RPMI8226 (cell line): ENCODE measurements at regions not wholly inside any gene's neighbourhood (a gene's known extent, or its start where the extent isn't known, plus 50 kb on each side); places are given as distances from the start of the nearest gene placed in this dataset.

Experiments
- DNase-seq: peaks from one replicate; pipeline ENCODE4 v3.0.0-alpha.2; 2015

DNA sequence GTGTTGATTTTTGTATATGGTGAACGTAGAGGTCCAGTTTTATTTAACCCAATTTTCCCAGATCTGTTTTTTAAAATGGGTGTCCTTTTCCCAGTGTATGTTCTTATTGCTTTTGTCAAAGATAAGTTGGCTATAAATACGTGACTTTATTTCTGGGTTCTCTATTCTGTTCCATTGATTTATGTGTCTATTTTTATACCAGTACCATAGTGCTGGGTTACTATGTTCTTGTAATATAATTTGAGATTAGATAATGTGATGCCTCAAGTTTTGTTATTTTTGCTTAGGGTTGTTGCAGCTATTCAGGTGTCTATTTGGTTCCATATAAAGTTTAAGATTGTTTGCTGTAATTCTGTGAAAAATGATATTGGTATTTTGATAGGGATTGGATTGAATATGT lies 749.1 kb upstream of the GRIA3 start:
- no peak for DNase-seq

DNA sequence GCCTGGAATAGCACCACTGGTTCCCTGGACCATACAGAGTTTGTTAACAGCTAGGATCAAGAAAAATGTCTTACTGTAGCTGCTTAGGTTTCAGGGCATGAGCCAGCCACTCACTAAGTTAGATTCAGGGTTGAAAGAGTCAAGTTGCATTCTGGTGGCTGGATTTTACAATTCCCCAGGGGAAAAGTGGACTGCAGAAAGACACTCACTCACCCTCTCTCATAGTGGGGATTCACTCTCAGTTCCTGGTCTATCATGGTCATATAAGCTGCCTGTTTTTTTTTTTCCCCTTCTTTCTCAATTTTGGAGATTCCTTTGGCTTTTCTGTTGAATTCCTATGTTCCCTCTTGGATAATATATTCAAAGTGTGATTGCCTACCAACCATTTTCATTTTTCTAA lies 744.2 kb upstream of the GRIA3 start:
- no peak for DNase-seq

DNA sequence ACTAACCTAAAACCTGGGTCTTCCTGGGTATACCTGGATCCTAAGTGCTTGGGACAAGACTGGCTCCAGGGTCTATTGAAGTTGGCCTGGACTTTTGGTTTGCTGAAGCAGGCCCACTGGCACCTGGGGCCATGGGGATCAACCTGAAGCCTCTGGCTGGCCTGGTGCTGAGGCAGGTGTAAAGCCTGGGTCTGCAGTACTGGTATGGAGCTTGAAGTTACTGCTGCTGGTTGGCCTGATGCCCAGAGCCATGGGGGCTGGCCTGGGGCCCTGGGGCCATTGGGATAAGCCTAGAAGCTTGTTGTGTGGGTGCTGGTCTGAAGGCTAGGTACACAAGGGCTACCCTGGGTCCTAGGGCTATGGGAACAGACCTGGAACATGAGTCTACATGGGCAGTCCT lies 743.2 kb upstream of the GRIA3 start:
- DNase-seq = no peak

DNA sequence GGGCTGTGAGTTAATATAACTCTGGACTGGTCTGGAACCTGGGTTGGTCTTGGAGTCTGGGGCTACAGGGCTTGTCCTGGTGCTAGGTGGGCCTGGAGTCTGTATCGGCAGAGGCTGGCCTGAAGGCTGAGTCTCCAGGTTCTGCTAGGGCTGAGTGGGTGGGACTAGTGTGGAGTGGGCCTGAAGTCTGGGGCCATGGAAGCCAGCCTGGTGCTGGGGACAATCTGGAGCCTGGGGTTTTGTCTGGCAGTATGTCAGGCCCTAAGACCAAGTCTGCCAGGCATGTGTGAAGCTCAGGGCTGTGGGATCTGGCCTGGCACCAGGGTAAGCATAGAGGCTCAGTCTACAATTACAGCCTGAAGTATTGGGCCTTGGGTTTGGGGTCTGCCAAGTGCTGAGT lies 742.6 kb upstream of the GRIA3 start:
- no peak for DNase-seq

DNA sequence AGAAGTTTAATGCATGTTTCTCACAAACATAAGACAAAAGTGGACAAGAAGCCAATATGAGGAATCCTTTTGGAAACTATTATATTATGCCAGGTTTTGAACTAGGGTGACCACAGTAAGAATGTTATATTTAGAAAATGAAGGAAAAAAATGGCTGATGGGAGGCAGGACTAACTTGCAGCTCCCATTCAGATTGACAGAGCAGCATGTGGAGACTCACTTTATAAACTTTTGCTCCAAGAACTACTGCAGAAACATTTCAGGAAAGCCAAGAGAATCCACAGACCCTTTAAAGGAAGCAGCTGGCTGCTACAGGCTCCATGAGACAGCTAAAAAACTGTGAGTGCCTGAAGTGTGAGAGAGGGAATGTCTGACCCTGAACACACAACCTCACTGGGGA lies 738.6 kb upstream of the GRIA3 start:
- DNase-seq = no peak

DNA sequence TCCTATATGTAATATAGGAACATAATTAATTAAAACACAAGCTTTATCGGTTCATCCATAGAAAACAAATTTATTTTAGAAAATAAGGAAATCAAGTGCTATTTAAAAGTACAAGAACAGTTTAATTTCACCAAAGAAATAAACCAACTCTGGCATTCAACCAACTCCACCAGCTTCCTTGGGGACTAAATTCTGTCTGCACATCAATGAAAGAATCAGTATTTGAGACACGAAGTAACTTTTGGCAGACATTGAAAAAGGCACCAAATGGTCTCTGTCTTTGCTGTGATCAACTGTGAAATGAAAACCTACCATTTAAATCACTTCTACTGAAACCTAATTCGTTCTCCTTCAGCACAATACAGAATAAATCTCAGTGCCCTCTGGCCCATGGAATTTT lies 719.7 kb upstream of the GRIA3 start:
- no peak for DNase-seq

DNA sequence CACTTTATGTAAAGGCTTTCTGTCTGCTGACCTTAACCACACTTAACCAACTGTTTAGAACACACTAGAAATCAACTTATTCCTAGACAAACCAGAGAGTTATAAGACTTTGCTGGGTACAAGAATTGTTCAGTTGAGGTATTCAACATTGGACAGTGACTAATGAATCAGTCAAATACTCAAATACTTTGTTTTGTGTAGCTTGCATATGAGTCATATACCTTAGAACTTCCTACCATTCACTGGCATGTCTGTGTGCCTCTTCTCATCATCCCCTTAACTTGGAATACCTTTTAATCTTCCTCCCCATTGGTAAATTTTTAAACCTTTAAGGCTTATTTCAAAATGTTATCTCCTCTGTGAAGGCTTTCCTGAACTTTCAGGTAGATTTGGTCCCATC lies 708.8 kb upstream of the GRIA3 start:
- DNase-seq = no peak

DNA sequence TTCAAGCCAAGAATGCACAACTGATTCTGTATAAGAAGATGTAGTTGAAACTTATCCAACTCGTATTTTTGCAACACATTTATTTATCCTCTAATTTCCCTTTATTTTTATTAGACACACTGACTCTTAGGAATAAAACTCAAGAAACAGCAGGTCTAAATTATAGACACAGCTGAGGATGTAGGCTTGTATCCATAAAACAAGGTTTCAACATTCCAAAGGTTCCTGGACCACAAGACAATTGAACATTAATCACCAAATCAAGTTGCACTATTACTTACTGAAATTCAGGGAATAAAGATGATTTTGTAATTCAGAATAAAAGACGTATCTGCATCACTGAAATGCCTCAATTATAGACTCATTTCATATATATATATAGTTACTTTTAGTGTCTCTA lies 683.5 kb upstream of the GRIA3 start:
- no peak for DNase-seq

DNA sequence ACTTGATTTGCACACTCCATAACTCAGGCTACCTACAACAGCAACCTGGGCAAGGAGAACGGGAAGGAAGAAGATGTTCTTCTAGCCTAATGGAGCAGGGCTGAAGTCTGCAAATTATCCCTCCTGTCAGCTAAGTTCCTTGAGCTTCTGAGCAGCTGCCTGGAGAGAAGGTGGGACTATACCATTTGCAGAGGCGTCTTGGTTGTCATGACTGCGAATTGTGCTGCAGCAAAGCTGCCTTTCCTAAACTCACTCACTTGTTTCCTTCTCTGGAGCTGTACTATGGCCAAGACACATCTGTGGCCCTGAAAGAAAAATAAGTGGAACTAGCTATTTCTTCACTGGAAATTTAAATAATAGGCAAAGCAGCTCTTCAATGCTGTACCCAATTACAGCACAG lies 682.4 kb upstream of the GRIA3 start:
- no peak for DNase-seq

DNA sequence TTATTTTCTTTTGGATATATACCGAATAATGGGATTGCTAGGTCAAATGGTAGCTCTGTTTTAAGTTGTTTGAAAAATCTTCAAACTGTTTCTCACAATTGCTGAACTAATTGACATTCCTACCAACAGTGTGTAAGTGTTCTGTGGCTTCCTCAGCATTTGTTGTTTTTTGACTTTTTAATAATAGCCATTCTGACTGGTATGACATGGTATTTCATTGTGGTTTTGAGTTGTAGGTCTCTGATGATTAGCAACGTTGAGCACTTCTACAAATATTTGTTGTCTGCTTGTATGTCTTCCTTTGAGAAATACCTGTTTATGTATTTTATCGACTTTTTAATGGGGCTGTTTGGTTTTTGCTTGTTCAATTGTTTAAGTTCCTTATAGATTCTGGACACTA lies 680.1 kb upstream of the GRIA3 start:
- DNase-seq = no peak

DNA sequence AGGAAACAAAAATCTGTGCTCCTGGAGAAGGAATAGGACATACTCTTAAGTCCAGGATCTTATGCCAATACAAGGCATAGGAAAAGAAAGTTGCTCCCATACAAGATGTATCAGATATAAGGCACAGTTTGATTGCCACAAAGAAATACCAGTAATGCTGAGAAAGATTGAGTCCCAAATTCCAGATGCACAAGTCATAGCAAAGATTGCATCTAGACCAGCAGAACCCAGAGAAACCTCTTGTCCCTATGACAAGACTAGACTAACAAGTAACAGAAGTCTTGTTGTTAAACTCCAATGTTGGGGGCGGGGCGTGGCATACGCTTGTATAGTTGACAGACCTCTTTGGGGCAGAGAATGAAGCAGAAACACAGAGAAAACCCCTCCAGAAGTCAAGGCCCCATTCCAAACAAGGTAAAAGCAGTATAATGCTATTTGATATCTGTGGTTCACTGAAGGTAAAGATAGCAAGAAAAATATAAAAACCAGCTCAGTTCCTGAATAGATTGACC lies 671.5 kb upstream of the GRIA3 start:
- no peak for DNase-seq

DNA sequence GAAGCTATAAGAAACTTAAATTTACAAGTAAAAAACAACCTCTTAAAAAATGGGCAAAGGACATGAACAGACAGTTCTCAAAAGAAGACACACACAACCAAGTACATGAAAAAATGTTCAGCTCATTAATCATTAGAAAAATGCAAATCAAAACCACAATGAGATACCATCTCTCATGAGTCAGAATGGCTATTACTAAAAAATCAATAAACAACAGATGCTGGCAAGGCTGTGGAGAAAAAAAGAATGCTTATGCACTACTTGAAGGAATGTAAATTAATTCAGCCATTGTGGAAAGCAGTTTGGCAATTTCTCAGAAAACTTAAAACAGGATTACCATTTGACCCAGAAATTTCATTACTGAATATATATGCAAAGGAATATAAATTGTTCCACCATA lies 666.3 kb upstream of the GRIA3 start:
- DNase-seq = no peak

DNA sequence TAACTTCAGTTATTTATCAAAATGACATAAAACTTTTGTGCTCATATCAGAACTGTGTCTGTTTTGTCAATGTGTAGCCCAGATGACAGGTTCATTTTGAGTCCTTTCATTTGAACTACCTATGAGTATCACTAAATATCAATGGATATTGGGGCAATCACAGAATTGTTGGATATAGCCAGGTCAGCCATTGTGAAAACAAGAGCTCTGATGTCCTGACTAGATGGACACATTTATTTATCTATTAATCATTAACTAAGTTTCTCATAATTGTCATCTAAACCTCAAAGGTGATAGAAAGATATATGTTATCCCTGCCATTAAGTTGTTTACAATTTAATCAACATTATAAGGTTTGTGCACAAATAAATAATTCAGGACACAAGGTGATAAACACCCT lies 638.3 kb upstream of the GRIA3 start:
- no peak for DNase-seq

DNA sequence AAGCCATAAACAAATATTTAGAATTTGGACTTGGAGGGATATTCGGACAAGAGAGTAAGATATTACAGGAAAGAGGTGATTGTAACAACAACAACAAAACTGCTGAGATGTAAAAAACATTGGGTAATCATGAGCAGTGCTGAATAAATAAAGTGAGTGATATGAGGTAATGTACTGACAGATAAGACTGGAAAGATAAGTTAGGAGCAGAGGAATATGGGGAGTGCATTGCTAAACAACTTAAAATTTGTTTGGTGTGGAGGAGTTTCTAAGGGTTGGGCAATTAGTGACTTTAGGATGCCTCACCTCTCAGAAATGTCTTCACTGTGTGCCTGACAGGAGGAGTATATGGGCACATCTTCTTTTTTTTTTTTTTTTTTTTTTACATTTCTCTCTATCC lies 637.8 kb upstream of the GRIA3 start:
- DNase-seq = no peak

DNA sequence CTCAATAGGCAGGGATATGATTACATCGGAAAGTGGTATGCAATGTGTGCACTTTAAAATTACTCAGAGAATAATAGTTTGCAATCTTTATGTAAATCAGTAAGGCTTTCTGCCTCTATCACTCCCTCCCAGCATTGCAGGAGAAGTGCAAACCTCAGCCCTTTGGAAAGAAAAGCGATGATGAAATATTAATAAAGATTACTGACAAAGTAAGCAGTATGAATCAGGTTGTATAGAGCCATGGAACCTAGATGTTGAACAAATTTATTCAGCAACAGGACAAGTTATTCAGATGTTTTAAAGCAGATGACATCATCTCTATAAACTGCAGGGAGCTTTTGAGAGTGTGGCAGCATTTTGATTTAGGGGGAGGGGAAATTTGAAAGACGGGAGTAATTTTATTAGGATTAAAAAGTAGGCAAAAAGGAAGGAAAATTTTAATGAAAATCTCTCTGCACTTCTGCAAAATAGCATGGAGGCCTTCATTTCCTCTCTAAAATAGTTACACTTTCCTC lies 631.7 kb upstream of the GRIA3 start:
- no peak for DNase-seq

DNA sequence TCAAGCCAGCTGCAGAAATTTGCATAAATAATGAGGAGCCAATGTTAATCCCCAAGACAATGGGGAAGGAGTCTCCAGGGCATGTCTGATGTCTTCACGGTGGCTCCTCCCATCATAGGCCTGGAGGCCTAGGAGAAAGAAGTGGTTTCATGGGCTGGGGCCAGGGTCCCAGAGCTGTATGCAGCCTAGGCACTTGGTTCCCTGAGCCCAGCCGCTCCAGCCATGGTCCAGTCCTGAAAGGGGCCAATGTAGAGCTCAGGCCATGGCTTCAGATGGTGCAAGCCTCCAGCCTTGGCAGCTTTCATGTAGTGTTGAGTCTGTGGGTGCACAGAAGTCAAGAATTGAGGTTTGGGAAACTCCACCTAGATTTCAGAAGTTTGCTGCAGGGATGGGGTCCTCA lies 628.2 kb upstream of the GRIA3 start:
- DNase-seq = no peak

DNA sequence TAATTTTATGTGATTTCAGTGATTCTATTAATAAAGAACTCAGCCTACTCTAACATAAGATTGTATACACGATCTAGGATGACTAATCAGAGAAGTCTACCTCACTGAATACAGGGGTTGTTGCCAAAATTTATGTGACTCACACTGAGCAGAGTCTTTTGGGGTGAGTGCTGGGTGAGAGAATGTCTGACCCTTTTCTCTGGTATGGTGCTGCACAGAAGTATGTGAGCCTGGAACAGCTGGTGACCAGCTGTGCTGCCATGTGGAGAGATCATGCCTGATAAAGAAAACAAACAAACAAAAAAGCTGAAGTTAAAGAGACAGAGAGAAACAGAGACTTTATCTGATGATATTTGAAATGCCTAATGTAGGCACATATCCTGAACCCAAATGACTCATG lies 618.1 kb upstream of the GRIA3 start:
- no peak for DNase-seq

DNA sequence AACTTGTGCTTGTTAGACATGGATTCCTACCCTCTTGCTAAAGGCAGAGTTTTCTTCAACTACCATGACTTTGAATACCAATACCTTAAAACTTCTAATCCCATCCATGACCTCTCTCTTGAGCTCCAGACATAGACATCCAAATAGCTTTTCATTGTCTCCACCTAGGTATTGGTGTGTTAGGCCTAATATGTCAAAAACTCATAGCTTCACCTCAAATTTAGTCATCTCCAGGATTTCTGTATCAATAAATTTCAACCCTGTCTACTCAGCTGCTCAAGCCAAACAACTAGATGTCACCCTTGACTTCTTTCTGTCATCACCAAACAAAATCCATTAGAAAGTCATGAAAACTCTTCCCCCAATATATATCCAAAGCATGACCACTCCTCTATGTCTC lies 617.7 kb upstream of the GRIA3 start:
- no peak for DNase-seq

DNA sequence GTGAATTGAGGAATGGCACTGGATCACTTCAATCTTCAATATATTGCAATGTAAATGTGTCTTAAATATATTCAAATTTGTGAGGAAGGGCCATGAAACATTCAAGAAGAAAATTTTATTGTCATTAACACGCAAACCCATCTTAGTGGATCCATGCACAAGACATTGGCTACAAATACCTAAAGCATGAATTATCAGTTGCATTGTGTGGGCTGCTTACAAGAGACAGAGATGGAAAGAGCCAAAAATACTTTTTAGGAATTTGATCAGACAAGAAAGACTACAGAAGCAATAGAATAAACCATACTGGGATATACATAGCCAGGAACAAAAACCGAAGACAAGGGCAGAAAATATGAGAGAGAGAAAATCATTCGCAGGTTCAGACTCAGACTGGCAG lies 616.2 kb upstream of the GRIA3 start:
- DNase-seq = no peak

DNA sequence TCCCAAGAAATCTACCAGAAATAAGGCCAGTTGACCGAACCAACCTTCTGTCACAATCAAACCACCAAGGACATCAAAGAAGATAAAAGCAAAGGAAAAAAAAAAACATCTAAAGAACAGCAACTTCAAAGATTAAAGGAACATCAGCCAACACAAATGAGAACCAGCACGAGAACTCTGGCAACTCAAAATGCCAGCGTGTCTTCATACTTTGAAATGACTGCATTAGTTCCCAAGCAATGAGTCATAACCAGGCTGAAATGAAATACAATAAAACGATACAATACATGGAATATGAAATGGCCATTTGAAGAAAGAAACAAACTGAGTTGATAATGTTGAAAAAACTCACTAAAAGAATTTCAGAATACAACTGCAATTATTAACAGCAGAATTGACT lies 611.6 kb upstream of the GRIA3 start:
- no peak for DNase-seq

DNA sequence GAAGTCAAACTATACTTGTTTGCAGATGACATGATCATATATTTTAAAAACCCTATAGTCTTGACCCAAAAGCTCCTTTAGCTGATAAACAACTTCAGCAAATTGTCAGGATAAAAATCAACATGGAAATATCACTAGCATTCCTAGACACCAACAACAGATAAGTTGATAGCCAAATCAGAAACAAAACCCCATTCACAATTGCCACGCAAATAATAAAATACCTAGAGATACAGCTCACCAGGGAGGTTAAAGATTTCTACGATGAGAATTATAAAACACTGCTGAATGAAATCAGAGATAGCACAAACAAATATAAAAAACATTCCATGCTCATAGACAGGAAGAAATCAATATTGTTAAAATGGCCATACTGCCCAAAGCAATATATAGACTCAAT lies 605.0 kb upstream of the GRIA3 start:
- DNase-seq = no peak

DNA sequence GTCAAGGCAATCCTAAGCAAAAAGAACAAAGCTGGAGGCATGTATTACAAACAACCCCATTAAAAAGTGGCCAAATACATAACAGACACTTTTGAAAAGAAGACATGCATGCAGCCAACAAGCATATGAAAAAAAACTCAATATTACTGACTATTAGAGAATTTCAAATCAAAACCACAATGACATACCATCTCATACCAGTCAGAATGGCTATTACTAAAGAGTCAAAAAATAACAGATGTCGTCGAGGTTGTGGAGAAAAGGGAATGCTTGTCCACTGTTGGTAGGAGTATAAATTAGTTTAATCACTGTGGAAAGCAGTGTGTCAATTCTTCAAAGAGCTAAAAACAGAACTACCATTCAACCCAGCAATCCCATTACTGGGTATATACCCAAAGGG lies 604.6 kb upstream of the GRIA3 start:
- no peak for DNase-seq

DNA sequence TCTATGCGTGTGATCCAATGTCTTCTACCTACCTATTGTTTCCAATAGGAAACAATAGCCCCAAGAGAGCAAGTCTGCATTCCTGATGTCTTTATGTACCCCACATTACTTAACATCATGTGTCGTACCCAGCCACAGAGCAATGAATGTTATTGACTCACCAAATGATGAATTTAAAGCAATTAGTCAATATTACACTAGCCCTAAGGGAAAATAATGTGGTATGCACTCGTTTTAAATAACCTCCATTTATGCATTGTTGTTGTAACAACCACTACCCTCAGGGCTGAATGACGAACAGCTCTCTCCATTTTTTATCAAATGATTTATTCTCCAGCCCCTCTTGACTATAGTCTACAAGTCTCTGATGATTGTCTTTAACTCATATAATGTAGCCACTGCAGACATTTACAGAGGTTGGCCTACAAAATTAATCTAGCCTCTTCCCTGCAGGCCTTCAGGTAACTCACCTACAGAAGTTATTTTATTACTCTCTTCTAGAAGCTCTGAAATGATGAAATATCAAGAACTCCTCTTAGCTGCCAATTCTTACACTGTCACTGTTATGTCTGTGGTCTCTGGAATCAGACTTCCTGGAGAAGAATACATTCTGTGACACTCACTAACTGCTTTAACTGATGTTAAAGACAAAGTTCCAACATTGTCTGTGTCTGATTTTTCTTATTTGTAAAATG lies 601.7 kb upstream of the GRIA3 start:
- no peak for DNase-seq

DNA sequence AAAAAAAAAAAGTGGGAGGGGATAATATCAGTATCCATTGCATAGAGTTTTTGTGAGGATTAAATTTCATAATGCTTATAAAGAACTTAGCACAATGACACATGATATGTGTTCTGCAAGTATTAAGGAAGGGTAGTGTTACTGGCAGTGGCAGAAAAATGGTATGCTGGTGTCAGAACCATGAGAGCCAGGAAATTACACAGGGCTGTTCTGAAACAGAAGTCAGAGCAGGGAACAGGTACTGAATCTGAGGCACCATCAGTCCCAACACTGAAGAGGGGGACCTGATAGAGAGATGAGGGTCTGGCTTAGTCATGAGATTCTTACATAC lies 601.1 kb upstream of the GRIA3 start:
- DNase-seq = no peak

DNA sequence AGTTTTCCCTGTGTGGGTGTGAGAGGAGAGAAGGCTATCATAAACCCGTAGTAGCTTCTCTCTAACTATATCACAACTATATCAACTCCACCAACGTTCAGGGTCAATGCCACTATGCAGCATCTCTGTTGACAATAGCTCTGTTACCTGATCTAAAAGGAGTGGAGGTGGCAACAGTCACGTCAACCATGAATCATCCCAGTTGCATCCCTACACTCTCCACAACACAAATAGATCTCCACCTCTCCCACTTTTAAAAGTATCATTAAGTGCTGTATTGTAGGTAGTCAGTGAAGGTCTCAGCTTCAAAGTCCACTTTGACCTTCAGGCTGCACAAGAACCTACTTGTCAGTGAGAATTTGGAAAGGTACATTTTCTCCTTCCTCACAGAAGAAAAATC lies 600.5 kb upstream of the GRIA3 start:
- no peak for DNase-seq

DNA sequence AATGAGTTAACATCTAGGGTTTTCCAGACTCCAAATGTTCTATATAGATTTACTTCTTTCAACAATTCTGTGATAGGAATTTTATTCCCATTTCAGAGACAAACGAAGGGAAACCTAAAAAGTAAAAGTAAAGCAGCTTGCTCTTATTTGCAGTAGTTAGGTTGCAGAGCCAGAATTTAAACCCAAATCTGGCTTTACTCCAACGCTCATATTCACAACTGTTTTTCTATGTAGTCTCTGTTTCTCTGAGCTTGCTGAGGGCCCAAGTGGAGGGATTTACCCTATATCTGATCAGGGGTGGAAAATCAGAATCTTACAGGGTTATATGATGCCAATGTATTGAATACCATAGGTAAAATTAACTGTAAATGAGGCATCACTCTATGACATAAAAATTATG lies 599.1 kb upstream of the GRIA3 start:
- no peak for DNase-seq
